Stimulated activated CD4-positive, alpha-beta T cell treated with anti-CD3 and anti-CD28 coated beads, Interleukin-15, amount 100 ng/mL, for 24 hours (primary cell): ENCODE measurements at regions not wholly inside any gene's neighbourhood (a gene's known extent, or its start where the extent isn't known, plus 50 kb on each side); places are given as distances from the start of the nearest gene placed in this dataset.
"Not testable (repeated sequence)": the region's sequence is repeated elsewhere in the genome, so short reads cannot be mapped to it uniquely, and the experiment has no call there.

Source experiments
- DNase-seq: peaks from one replicate; pipeline ENCODE4 v3.0.0-alpha.2; 2020

GRCh38 chr6:167470836-167471547, 146.1 kb downstream of the TTLL2 start:
- DNase-seq, result no peak

- no peak for DNase-seq
Observed at GRCh38 chr6:167471548-167471930, 146.7 kb downstream of the TTLL2 start.

- DNase-seq, result no peak
Observed at GRCh38 chr6:167472148-167472547, 147.3 kb downstream of the TTLL2 start.

- DNase-seq, result no peak
Observed at GRCh38 chr6:167472880-167473279, 148.0 kb downstream of the TTLL2 start.

- DNase-seq, result no peak
Observed at GRCh38 chr6:167474171-167474570, 149.3 kb downstream of the TTLL2 start.

GRCh38 chr6:167474725-167475124, 149.8 kb downstream of the TTLL2 start:
- no peak for DNase-seq

- no peak for DNase-seq
Observed at GRCh38 chr6:167475947-167476346, 151.1 kb downstream of the TTLL2 start.

GRCh38 chr6:167476844-167477595, 152.1 kb downstream of the TTLL2 start:
- DNase-seq, result no peak

GRCh38 chr6:167477688-167478087, 152.8 kb downstream of the TTLL2 start:
- no peak for DNase-seq

GRCh38 chr6:167479301-167479700, 154.4 kb downstream of the TTLL2 start:
- no peak for DNase-seq

- no peak for DNase-seq
Observed at GRCh38 chr6:167479901-167480648, 155.2 kb downstream of the TTLL2 start.

GRCh38 chr6:167481307-167481926, 156.5 kb downstream of the TTLL2 start:
- no peak for DNase-seq

- DNase-seq, result not testable (repeated sequence)
Observed at GRCh38 chr6:167482801-167483200, 157.9 kb downstream of the TTLL2 start.

- no peak for DNase-seq
Observed at GRCh38 chr6:167485186-167485978, 160.5 kb downstream of the TTLL2 start.

GRCh38 chr6:167487749-167488664, 163.1 kb downstream of the TTLL2 start:
- no peak for DNase-seq

GRCh38 chr6:167491438-167492099, 166.7 kb downstream of the TTLL2 start:
- no peak for DNase-seq

- no peak for DNase-seq
Observed at GRCh38 chr6:167492100-167492449, 167.2 kb downstream of the TTLL2 start.

GRCh38 chr6:167493310-167493709, 168.4 kb downstream of the TTLL2 start:
- no peak for DNase-seq

- no peak for DNase-seq
Observed at GRCh38 chr6:167493976-167494697, 169.3 kb downstream of the TTLL2 start.
